Natural killer cell (primary cell): ENCODE measurements at regions not wholly inside any gene's neighbourhood (a gene's known extent, or its start where the extent isn't known, plus 50 kb on each side); places are given as distances from the start of the nearest gene placed in this dataset.

Experiments
- ATAC-seq, 3 donors: fragments of 150-1000 bp in 2 of 3; fragments of 200-7000 bp in 1 of 3; cut with Tn5 transposase; 1 replicate in 1 of 3; 2 replicates in 2 of 3; pipeline ENCODE4 v1.10.0; 2021; ENCODE audit warnings: mild to moderate bottlenecking in 2 of 3, moderate library complexity in 2 of 3
- DNase-seq, 2 donors: peaks; one replicate each; pipeline versions ENCODE4 v3.0.0 to v3.0.0-alpha.2; 2013 to 2021; ENCODE audit warnings: mixed read lengths in 1 of 2
- H3K27ac ChIP-seq: one replicate; pipeline ENCODE4 v1.5.1; 2013; ENCODE audit warnings: mild to moderate bottlenecking, low read length
- H3K27me3 ChIP-seq: one replicate; pipeline ENCODE4 v1.6.1; 2013; ENCODE audit warnings: low read length; ENCODE audit not compliant: control insufficient read depth, insufficient read depth
- H3K36me3 ChIP-seq: one replicate; pipeline ENCODE4 v1.6.1; 2013; ENCODE audit warnings: low read length; ENCODE audit not compliant: control insufficient read depth, insufficient read depth
- H3K4me1 ChIP-seq: one replicate; pipeline ENCODE4 v1.6.1; 2013; ENCODE audit warnings: low read length; ENCODE audit not compliant: control insufficient read depth, insufficient read depth
- H3K4me3 ChIP-seq: one replicate; pipeline ENCODE4 v1.5.1; 2013; ENCODE audit warnings: low read length
- H3K9me3 ChIP-seq: one replicate; pipeline ENCODE4 v1.6.1; 2013; ENCODE audit warnings: low read length; ENCODE audit not compliant: control insufficient read depth, insufficient read depth
- H3K27ac Mint-ChIP-seq, 2 donors: one replicate each; pipeline ENCODE4 v1.8.0; 2022; ENCODE audit warnings: mild to moderate bottlenecking in 2 of 2, mixed read lengths in 2 of 2, moderate library complexity in 1 of 2
- H3K27me3 Mint-ChIP-seq, 2 donors: one replicate each; pipeline ENCODE4 v1.8.0; 2022; ENCODE audit warnings: low read depth in 2 of 2, mixed read lengths in 2 of 2
- H3K36me3 Mint-ChIP-seq: one replicate; pipeline ENCODE4 v1.8.0; 2022; ENCODE audit warnings: mixed read lengths
- H3K4me1 Mint-ChIP-seq, 2 donors: one replicate each; pipeline ENCODE4 v1.8.0; 2022; ENCODE audit warnings: mixed read lengths in 2 of 2
- H3K4me3 Mint-ChIP-seq: one replicate; pipeline ENCODE4 v1.8.0; 2022; ENCODE audit warnings: mild to moderate bottlenecking, moderate library complexity, mixed read lengths
- H3K9me3 Mint-ChIP-seq, 2 donors: one replicate each; pipeline ENCODE4 v1.8.0; 2022; ENCODE audit warnings: mixed read lengths in 2 of 2
- CTCF ChIP-seq: fragments of 200-600 bp; IDR thresholded peaks from one replicate; pipeline ENCODE4 v1.8.0; 2022; ENCODE audit warnings: antibody characterized with exemption
- WGBS: methylation state at CpG from one replicate; pipeline ENCODE4 v1.1.7; 2013; ENCODE audit warnings: missing lambda C conversion rate; ENCODE audit not compliant: insufficient coverage; 5-methylcytosine and 5-hydroxymethylcytosine counted together
- intact Hi-C: fragments of 100-400 bp; cut with micrococcal nuclease; formaldehyde crosslinking; loops from one replicate; pipeline ENCODE4 v1.14.2; 2022

- ATAC-seq (no peak), DNase-seq (no peak)
- H3K4me3 Mint-ChIP-seq = no peak overlapping the region
- H3K4me1 Mint-ChIP-seq = no peaks in the 10 kb centered on the region
- no peak overlapping the region for H3K27ac ChIP-seq
- no peaks in the 10 kb centered on the region for H3K9me3 ChIP-seq
- H3K27ac Mint-ChIP-seq = no peak overlapping the region
- no peaks in the 10 kb centered on the region for H3K4me1 ChIP-seq
- no peaks in the 10 kb centered on the region for H3K27me3 Mint-ChIP-seq
- 78% methylated on average over 11 of the region's 11 CpGs for WGBS
- H3K4me3 ChIP-seq = no peak overlapping the region
- TF ChIP-seq CTCF = no peak
- no peaks in the 10 kb centered on the region for H3K36me3 ChIP-seq
- intact Hi-C loops = no loop called here
- peaks cover 13 to 14% of the 10 kb centered on the region in 2 donors for H3K9me3 Mint-ChIP-seq
- no peaks in the 10 kb centered on the region for H3K27me3 ChIP-seq
- H3K36me3 Mint-ChIP-seq = no peaks in the 10 kb centered on the region
Measured at GRCh38 chr22:34038801-34039555, 118.7 kb upstream of the LARGE1 start.

- no peaks in the 10 kb centered on the region for H3K27me3 ChIP-seq
- H3K36me3 ChIP-seq = no peaks in the 10 kb centered on the region
- H3K27ac Mint-ChIP-seq = no peak overlapping the region
- no peak for TF ChIP-seq CTCF
- WGBS = 70% methylated on average over 1 of the region's 4 CpGs
- H3K27ac ChIP-seq = no peak overlapping the region
- no peak for DNase-seq
- H3K27me3 Mint-ChIP-seq = no peaks in the 10 kb centered on the region
- H3K4me3 ChIP-seq = no peak overlapping the region
- H3K4me1 ChIP-seq = no peaks in the 10 kb centered on the region
- no peak overlapping the region for H3K4me3 Mint-ChIP-seq
- intact Hi-C loops = no loop called here
- ATAC-seq = no peak
- H3K9me3 ChIP-seq = no peaks in the 10 kb centered on the region
- H3K36me3 Mint-ChIP-seq = no peaks in the 10 kb centered on the region
- H3K9me3 Mint-ChIP-seq = peaks cover 0 to 2% of the 10 kb centered on the region in 2 donors
- H3K4me1 Mint-ChIP-seq = no peaks in the 10 kb centered on the region
Measured at GRCh38 chr22:34045311-34045710, 125.0 kb upstream of the LARGE1 start.

- no peaks in the 10 kb centered on the region for H3K4me1 Mint-ChIP-seq
- no peak overlapping the region for H3K4me3 Mint-ChIP-seq
- Histone ChIP-seq H3K4me3 (no peak overlapping the region), H3K27ac (no peak overlapping the region), H3K36me3 (no peaks in the 10 kb centered on the region), H3K4me1 (no peaks in the 10 kb centered on the region), H3K9me3 (no peaks in the 10 kb centered on the region), H3K27me3 (no peaks in the 10 kb centered on the region)
- WGBS = 45% methylated on average over 3 of the region's 3 CpGs
- no peak for ATAC-seq
- TF ChIP-seq CTCF = no peak
- no peak for DNase-seq
- peaks cover 5 to 18% of the 10 kb centered on the region in 2 donors for H3K9me3 Mint-ChIP-seq
- intact Hi-C loops = no loop called here
- no peak overlapping the region for H3K27ac Mint-ChIP-seq
- peaks cover 0 to 2% of the 10 kb centered on the region in 2 donors for H3K27me3 Mint-ChIP-seq
- H3K36me3 Mint-ChIP-seq = no peaks in the 10 kb centered on the region
Measured at GRCh38 chr22:34055525-34056200, 135.4 kb upstream of the LARGE1 start.
